ENCODE measurements at regions not wholly inside any gene's neighbourhood (a gene's known extent, or its start where the extent isn't known, plus 50 kb on each side); places are given as distances from the start of the nearest gene placed in this dataset.

DNA sequence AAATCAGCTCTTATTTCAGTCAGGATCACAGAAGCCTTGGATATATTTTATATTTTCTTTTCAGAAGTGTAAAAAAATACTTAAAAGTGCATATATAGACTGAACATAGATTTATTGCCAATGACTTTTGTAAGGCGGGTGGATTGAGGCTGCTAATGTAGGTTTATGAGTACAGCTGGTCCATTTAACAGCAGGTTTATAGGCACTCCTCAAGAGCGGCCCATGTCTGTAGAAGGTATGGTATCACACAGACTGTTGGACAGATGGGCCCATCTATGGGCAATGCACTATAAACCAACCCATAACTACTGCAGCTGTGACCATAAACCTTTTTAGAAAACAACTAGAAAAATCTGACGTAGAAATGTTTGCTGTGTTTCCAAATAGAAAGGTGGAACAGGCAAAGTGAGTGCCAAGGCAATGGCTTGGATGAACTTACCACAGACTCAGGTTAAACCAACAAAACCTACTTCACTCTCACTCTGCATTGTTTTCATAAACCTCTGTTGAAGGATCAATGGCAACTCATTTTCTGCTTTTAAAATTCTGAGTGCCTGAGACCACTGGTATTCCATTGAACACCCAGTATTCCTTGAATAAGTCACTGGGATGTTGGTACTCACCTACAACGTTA lies 170.6 kb upstream of the EYA4 start:
- TF ChIP-seq, protein P1, sequence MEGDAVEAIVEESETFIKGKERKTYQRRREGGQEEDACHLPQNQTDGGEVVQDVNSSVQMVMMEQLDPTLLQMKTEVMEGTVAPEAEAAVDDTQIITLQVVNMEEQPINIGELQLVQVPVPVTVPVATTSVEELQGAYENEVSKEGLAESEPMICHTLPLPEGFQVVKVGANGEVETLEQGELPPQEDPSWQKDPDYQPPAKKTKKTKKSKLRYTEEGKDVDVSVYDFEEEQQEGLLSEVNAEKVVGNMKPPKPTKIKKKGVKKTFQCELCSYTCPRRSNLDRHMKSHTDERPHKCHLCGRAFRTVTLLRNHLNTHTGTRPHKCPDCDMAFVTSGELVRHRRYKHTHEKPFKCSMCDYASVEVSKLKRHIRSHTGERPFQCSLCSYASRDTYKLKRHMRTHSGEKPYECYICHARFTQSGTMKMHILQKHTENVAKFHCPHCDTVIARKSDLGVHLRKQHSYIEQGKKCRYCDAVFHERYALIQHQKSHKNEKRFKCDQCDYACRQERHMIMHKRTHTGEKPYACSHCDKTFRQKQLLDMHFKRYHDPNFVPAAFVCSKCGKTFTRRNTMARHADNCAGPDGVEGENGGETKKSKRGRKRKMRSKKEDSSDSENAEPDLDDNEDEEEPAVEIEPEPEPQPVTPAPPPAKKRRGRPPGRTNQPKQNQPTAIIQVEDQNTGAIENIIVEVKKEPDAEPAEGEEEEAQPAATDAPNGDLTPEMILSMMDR (IDR thresholded peaks at IDR 0.05): no peak
- no peak for TF ChIP-seq POLR2A (IDR thresholded peaks at IDR 0.05)
